ENCODE measurements at regions not wholly inside any gene's neighbourhood (a gene's known extent, or its start where the extent isn't known, plus 50 kb on each side); places are given as distances from the start of the nearest gene placed in this dataset.

- intact Hi-C loops (cut with DNase I; ENCODE audit: low total_unique reads): no loop called here
- peak overlapping the region in 1 of 2 donors; percentile 46 for H3K27ac ChIP-seq
- H3K4me3 ChIP-seq: no peak overlapping the region
- DNase-seq: no peak
- no peaks in the 10 kb centered on the region for H3K36me3 ChIP-seq (ENCODE audit: low read depth, missing control alignments)
- TF ChIP-seq CTCF (IDR thresholded peaks at IDR 0.05): no peak
- no peak for TF ChIP-seq POLR2A (IDR thresholded peaks at IDR 0.05)
- H3K9me3 ChIP-seq: no peaks in the 10 kb centered on the region
- WGBS, 2 donors: 86 to 92% methylated on average over 5 of the region's 5 CpGs
- no peaks in the 10 kb centered on the region for H3K27me3 ChIP-seq
- peaks cover 20% of the 10 kb centered on the region for H3K4me1 ChIP-seq
Observed at GRCh38 chr18:56165601-56166355, 472.6 kb downstream of the TXNL1 start.

GRCh38 chr18:56162311-56163265 lies 475.8 kb downstream of the TXNL1 start:
- intact Hi-C loops (cut with DNase I; ENCODE audit: low total_unique reads): no loop called here

GRCh38 chr18:56161566-56162260 lies 476.7 kb downstream of the TXNL1 start:
- TF ChIP-seq POLR2A (IDR thresholded peaks at IDR 0.05) (no peak), CTCF (IDR thresholded peaks at IDR 0.05) (no peak)
- Histone ChIP-seq H3K4me3 (no peak overlapping the region), H3K4me1 (peaks cover 5% of the 10 kb centered on the region), H3K36me3 (ENCODE audit: low read depth, missing control alignments) (no peaks in the 10 kb centered on the region), H3K9me3 (no peaks in the 10 kb centered on the region), H3K27me3 (no peaks in the 10 kb centered on the region), H3K27ac (peak overlapping the region in 1 of 2 donors; percentile 70)
- intact Hi-C loops (cut with DNase I; ENCODE audit: low total_unique reads): no loop called here
- 51 to 57% methylated on average over 6 of the region's 6 CpGs for WGBS, 2 donors
- no peak for DNase-seq

More at GRCh38 chr18:56162311-56163265, 475.8 kb downstream of the TXNL1 start:
- no peaks in the 10 kb centered on the region for H3K27me3 ChIP-seq
- H3K9me3 ChIP-seq: no peaks in the 10 kb centered on the region
- WGBS, 2 donors: 61 to 62% methylated on average over 5 of the region's 5 CpGs
- no peak overlapping the region for H3K4me3 ChIP-seq
- H3K4me1 ChIP-seq: peaks cover 14% of the 10 kb centered on the region
- DNase-seq: no peak
- no peaks in the 10 kb centered on the region for H3K36me3 ChIP-seq (ENCODE audit: low read depth, missing control alignments)
- H3K27ac ChIP-seq: peak overlapping the region; percentile 5 to 70
- TF ChIP-seq POLR2A (IDR thresholded peaks at IDR 0.05): no peak

GRCh38 chr18:56158676-56159075 lies 479.7 kb downstream of the TXNL1 start:
- DNase-seq: no peak
- H3K4me3 ChIP-seq: no peak overlapping the region
- H3K27me3 ChIP-seq: no peaks in the 10 kb centered on the region
- H3K9me3 ChIP-seq: no peaks in the 10 kb centered on the region
- H3K36me3 ChIP-seq (ENCODE audit: low read depth, missing control alignments): no peaks in the 10 kb centered on the region
- TF ChIP-seq CTCF (IDR thresholded peaks at IDR 0.05) (no peak), POLR2A (IDR thresholded peaks at IDR 0.05) (no peak)
- intact Hi-C loops (cut with DNase I; ENCODE audit: low total_unique reads): no loop called here
- no peaks in the 10 kb centered on the region for H3K4me1 ChIP-seq
- H3K27ac ChIP-seq: no peak overlapping the region

GRCh38 chr18:56157541-56157940 lies 480.9 kb downstream of the TXNL1 start:
- intact Hi-C loops (cut with DNase I; ENCODE audit: low total_unique reads): no loop called here
- TF ChIP-seq POLR2A (IDR thresholded peaks at IDR 0.05): no peak
- TF ChIP-seq CTCF (IDR thresholded peaks at IDR 0.05): no peak
- no peak for DNase-seq

More at GRCh38 chr18:56157541-56157940, 480.9 kb downstream of the TXNL1 start:
- Histone ChIP-seq H3K4me1 (no peaks in the 10 kb centered on the region), H3K4me3 (no peak overlapping the region), H3K27me3 (no peaks in the 10 kb centered on the region), H3K9me3 (no peaks in the 10 kb centered on the region), H3K36me3 (ENCODE audit: low read depth, missing control alignments) (no peaks in the 10 kb centered on the region), H3K27ac (no peak overlapping the region)
